ENCODE measurements at regions not wholly inside any gene's neighbourhood (a gene's known extent, or its start where the extent isn't known, plus 50 kb on each side); places are given as distances from the start of the nearest gene placed in this dataset.

DNA sequence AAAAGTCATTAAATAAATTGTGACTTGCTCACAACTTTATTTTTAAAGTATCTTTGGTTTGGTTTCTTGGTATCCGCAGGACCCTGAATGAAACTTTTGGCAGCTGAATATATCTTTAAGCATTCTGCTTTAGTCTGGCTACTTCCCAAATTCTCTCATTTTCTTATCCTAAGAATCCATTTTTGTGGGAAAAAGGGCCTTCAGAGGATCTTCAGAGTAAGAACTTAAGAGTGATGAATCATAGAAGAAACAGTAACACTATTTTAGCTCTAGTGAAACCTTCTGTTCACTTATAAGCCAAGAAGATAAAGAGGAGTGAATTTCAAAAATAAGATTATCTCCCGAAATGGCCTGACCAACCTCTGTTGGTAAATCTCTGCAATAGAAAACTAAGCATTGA is 540.6 kb upstream of the MAGEB18 start:
- H4K20me1 ChIP-seq (ENCODE audit: insufficient read depth, low read length) = no peaks in the 10 kb centered on the region
- ChIA-PET CTCF (no interaction called here), POLR2A (ENCODE audit: unreplicated experiment) (no interaction called here)
- no peak overlapping the region for H3K4me3 ChIP-seq (ENCODE audit: insufficient read depth, low read depth, low read length)
- dilution Hi-C loops (cut with HindIII; ENCODE audit: low sequenced_read_pairs, unreplicated experiment) = no loop called here
- no peak overlapping the region for H3K18ac ChIP-seq (ENCODE audit: low read depth, low read length)
- no peak for ATAC-seq (ENCODE audit: low read depth)
- H3K79me1 ChIP-seq (ENCODE audit: low read depth in 1 of 2, low read length in 2 of 2) = no peaks in the 10 kb centered on the region
- no peak overlapping the region for H3K56ac ChIP-seq (ENCODE audit: extremely low read depth, insufficient read depth, low read length)
- no peak overlapping the region for H3K14ac ChIP-seq (replicated peaks; ENCODE audit: low read depth, low read length)
- no peaks in the 10 kb centered on the region for H3K27me3 ChIP-seq (ENCODE audit: control insufficient read depth, insufficient read depth, low read length)
- H3K36me3 ChIP-seq (ENCODE audit: control insufficient read depth, insufficient read depth, low read length) = no peaks in the 10 kb centered on the region
- WGBS, 2 experiments (ENCODE audit: extremely low coverage in 2 of 2, insufficient read length in 1 of 2) = no CpG with 5 or more reads among the region's 2 CpGs
- intact Hi-C loops (cut with micrococcal nuclease) = no loop called here
- H2BK20ac ChIP-seq (ENCODE audit: low read depth, low read length) = no peak overlapping the region
- no peak for TF ChIP-seq CEBPB (IDR thresholded peaks at IDR 0.05; ENCODE audit: low read depth, low read length)
- TF ChIP-seq FOS (IDR thresholded peaks at IDR 0.05; ENCODE audit: low read depth, low read length) = no peak
- TF ChIP-seq, protein P1, sequence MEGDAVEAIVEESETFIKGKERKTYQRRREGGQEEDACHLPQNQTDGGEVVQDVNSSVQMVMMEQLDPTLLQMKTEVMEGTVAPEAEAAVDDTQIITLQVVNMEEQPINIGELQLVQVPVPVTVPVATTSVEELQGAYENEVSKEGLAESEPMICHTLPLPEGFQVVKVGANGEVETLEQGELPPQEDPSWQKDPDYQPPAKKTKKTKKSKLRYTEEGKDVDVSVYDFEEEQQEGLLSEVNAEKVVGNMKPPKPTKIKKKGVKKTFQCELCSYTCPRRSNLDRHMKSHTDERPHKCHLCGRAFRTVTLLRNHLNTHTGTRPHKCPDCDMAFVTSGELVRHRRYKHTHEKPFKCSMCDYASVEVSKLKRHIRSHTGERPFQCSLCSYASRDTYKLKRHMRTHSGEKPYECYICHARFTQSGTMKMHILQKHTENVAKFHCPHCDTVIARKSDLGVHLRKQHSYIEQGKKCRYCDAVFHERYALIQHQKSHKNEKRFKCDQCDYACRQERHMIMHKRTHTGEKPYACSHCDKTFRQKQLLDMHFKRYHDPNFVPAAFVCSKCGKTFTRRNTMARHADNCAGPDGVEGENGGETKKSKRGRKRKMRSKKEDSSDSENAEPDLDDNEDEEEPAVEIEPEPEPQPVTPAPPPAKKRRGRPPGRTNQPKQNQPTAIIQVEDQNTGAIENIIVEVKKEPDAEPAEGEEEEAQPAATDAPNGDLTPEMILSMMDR (conservative IDR thresholded peaks at IDR 0.05; ENCODE audit: low read depth, low read length) = no peak
- no peak for TF ChIP-seq MAZ (IDR thresholded peaks at IDR 0.05; ENCODE audit: borderline replicate concordance, low read depth, low read length)
- no peak for TF ChIP-seq MAFK (IDR thresholded peaks at IDR 0.05; ENCODE audit: low read depth, low read length)
- TF ChIP-seq RAD21 (IDR thresholded peaks at IDR 0.05; ENCODE audit: low read length) = no peak
- TF ChIP-seq RFX5 (IDR thresholded peaks at IDR 0.05; ENCODE audit: low read depth, low read length) = no peak
- TF ChIP-seq USF2 (IDR thresholded peaks at IDR 0.05; ENCODE audit: low read depth, low read length) = no peak
- DNase-seq = no peak
- H3K4ac ChIP-seq (ENCODE audit: low read depth, low read length) = no peak overlapping the region
- H2AFZ ChIP-seq (replicated peaks; ENCODE audit: low read length, poor library complexity) = no peak overlapping the region
- in situ Hi-C loops (cut with MboI; ENCODE audit: low sequenced_read_pairs) = no loop called here
- no peaks in the 10 kb centered on the region for H3K9me3 ChIP-seq (ENCODE audit: control insufficient read depth, insufficient read depth, low read length)
- no peak overlapping the region for H3K4me2 ChIP-seq (ENCODE audit: low read depth, low read length)
- no peaks in the 10 kb centered on the region for H3K4me1 ChIP-seq (ENCODE audit: control insufficient read depth, insufficient read depth, low read length)
- H3K9me1 ChIP-seq (ENCODE audit: insufficient read depth, low read length) = no peaks in the 10 kb centered on the region
- no peak overlapping the region for H4K8ac ChIP-seq (ENCODE audit: low read depth in 2 of 2, low read length in 2 of 2)
- H2BK120ac ChIP-seq (ENCODE audit: low read depth, low read length) = no peak overlapping the region
- no TSS peak for BruUV-seq (replicated peaks)
- no peak overlapping the region for H3K27ac ChIP-seq (ENCODE audit: insufficient read depth, low read length)
- H2AK9ac ChIP-seq (replicated peaks; ENCODE audit: low read depth, low read length, poor library complexity) = no peak overlapping the region
- H4K5ac ChIP-seq (ENCODE audit: low read depth, low read length) = no peak overlapping the region
- no peak overlapping the region for H2AK5ac ChIP-seq (ENCODE audit: low read depth, low read length)
- H3K23ac ChIP-seq (ENCODE audit: low read depth, low read length) = no peak overlapping the region
- no peak overlapping the region for H4K91ac ChIP-seq (ENCODE audit: insufficient read depth, low read depth, low read length)
- no peak overlapping the region for H2BK15ac ChIP-seq (ENCODE audit: low read depth, low read length)
- no peak overlapping the region for H2BK5ac ChIP-seq (ENCODE audit: low read depth, low read length, poor library complexity, severe bottlenecking)
- H3K9ac ChIP-seq (ENCODE audit: low read depth, low read length) = no peak overlapping the region

Measured in IMR-90 (cell line).